B cell (primary cell): ENCODE measurements at regions not wholly inside any gene's neighbourhood (a gene's known extent, or its start where the extent isn't known, plus 50 kb on each side); places are given as distances from the start of the nearest gene placed in this dataset.

Experiments used
- ATAC-seq: fragments of 200-7000 bp; cut with Tn5 transposase; one replicate; pipeline ENCODE4 v1.10.0; 2021; ENCODE audit warnings: low read depth, mild to moderate bottlenecking, moderate number of reproducible peaks, moderate library complexity
- CTCF ChIA-PET: fragments of 350-600 bp; sonication (Branson Sonifier 250); formaldehyde crosslinking; loops from one replicate; lab custom pipeline; 2021; ENCODE audit warnings: antibody characterized with exemption, inconsistent platforms; lab: Charles Lee
- POLR2A ChIA-PET: fragments of 350-600 bp; sonication (Branson Sonifier 250); formaldehyde crosslinking; loops from one replicate; lab custom pipeline; 2021; ENCODE audit warnings: antibody characterized with exemption; lab: Charles Lee
- DNase-seq: peaks from one replicate; pipeline ENCODE4 v3.0.0; 2013
- H2AFZ ChIP-seq: 2 replicates; pipeline ENCODE4 v1.6.1; 2012; ENCODE audit warnings: mild to moderate bottlenecking, low read depth, low read length; ENCODE audit not compliant: insufficient read depth, poor library complexity, severe bottlenecking
- H3K27ac ChIP-seq, 2 donors: 1 replicate in 1 of 2; 2 replicates in 1 of 2; pipeline ENCODE4 v1.5.1; 2012 to 2013; ENCODE audit warnings: low read length in 2 of 2, mild to moderate bottlenecking in 2 of 2, moderate library complexity in 1 of 2
- H3K27me3 ChIP-seq, 4 experiments: fragments of 200-600 bp in 1 of 4; sonication (generic) in 1 of 4; replicated peaks in 1 of 4; 1 replicate in 2 of 4; 2 replicates in 2 of 4; pipeline versions ENCODE4 v1.6.1 to v1.7.0; 2013 to 2016; ENCODE audit warnings: low read length in 3 of 4, mild to moderate bottlenecking in 2 of 4, mixed read lengths in 1 of 4, moderate library complexity in 1 of 4; ENCODE audit not compliant: insufficient read depth in 4 of 4, control insufficient read depth in 3 of 4; ENCODE audit errors: control extremely low read depth in 1 of 4
- H3K36me3 ChIP-seq, 2 experiments: replicated peaks in 1 of 2; 1 replicate in 1 of 2; 2 replicates in 1 of 2; pipeline versions ENCODE4 v1.6.1 to v1.7.1; 2013; ENCODE audit warnings: low read length in 1 of 2; ENCODE audit not compliant: insufficient read depth in 2 of 2, control insufficient read depth in 1 of 2; ENCODE audit errors: control extremely low read depth in 1 of 2, extremely low read depth in 1 of 2
- H3K4me1 ChIP-seq, 2 donors: fragments of 200-600 bp in 1 of 2; sonication (generic) in 1 of 2; 1 replicate in 1 of 2; 2 replicates in 1 of 2; pipeline versions ENCODE4 v1.5.1 to v1.6.1; 2013 to 2017; ENCODE audit warnings: low read length in 2 of 2; ENCODE audit not compliant: control insufficient read depth in 2 of 2, insufficient read depth in 2 of 2
- H3K4me2 ChIP-seq: replicated peaks from 2 replicates; pipeline ENCODE3; 2012; ENCODE audit warnings: mild to moderate bottlenecking, low read depth, low read length; ENCODE audit not compliant: poor library complexity, severe bottlenecking
- H3K4me3 ChIP-seq, 5 experiments: fragments of 200-600 bp in 1 of 5; sonication (generic) in 1 of 5; 1 replicate in 3 of 5; 2 replicates in 2 of 5; pipeline versions ENCODE4 v1.5.1 to v1.7.0; 2011 to 2016; ENCODE audit warnings: low read length in 4 of 5, mild to moderate bottlenecking in 4 of 5, low read depth in 2 of 5, control low read depth in 1 of 5, moderate library complexity in 1 of 5; ENCODE audit not compliant: insufficient read depth in 1 of 5; ENCODE audit errors: control extremely low read depth in 1 of 5, extremely low read depth in 1 of 5
- H3K79me2 ChIP-seq: fragments of 200-600 bp; sonication (generic); one replicate; pipeline ENCODE4 v1.6.0; 2016; ENCODE audit warnings: low read length; ENCODE audit not compliant: control insufficient read depth, insufficient read depth
- H3K9ac ChIP-seq: fragments of 200-600 bp; sonication (generic); 2 replicates; pipeline ENCODE4 v1.6.1; 2017; ENCODE audit warnings: mild to moderate bottlenecking, low read length, moderate library complexity
- H3K9me3 ChIP-seq, 3 donors: one replicate each; pipeline versions ENCODE4 v1.6.1 to v1.7.1; 2013; ENCODE audit warnings: low read length in 2 of 3; ENCODE audit not compliant: control insufficient read depth in 2 of 3, insufficient read depth in 1 of 3; ENCODE audit errors: control extremely low read depth in 1 of 3
- H4K20me1 ChIP-seq: 2 replicates; pipeline ENCODE4 v1.6.0; 2012; ENCODE audit warnings: mild to moderate bottlenecking, low read length; ENCODE audit not compliant: insufficient read depth, control insufficient read depth, poor library complexity, severe bottlenecking
- H3K27ac Mint-ChIP-seq: one replicate; pipeline ENCODE4 v1.8.0; 2021; ENCODE audit warnings: mixed read lengths
- H3K27me3 Mint-ChIP-seq: one replicate; pipeline ENCODE4 v1.8.0; 2021; ENCODE audit warnings: mixed read lengths
- H3K4me1 Mint-ChIP-seq: one replicate; pipeline ENCODE4 v1.8.0; 2021; ENCODE audit warnings: mixed read lengths
- H3K4me3 Mint-ChIP-seq: one replicate; pipeline ENCODE4 v1.8.0; 2021; ENCODE audit warnings: mixed read lengths
- H3K9me3 Mint-ChIP-seq: one replicate; pipeline ENCODE4 v1.8.0; 2022; ENCODE audit warnings: mixed read lengths; ENCODE audit not compliant: insufficient read depth
- CTCF ChIP-seq: fragments of 200-600 bp; IDR thresholded peaks from one replicate; pipeline ENCODE4 v1.8.0; 2022; ENCODE audit warnings: antibody characterized with exemption, mild to moderate bottlenecking
- EZH2 ChIP-seq: IDR thresholded peaks from 2 replicates; pipeline ENCODE4 v1.6.1; 2012; ENCODE audit warnings: borderline replicate concordance, low read depth, mild to moderate bottlenecking, moderate library complexity, low read length; ENCODE audit not compliant: insufficient read depth, poor library complexity, severe bottlenecking
- WGBS: methylation state at CpG from one replicate; pipeline ENCODE4 v1.1.5; 2013; ENCODE audit warnings: missing lambda C conversion rate; ENCODE audit not compliant: insufficient coverage; 5-methylcytosine and 5-hydroxymethylcytosine counted together
- intact Hi-C: fragments of 100-400 bp; cut with micrococcal nuclease; formaldehyde crosslinking; loops from one replicate; pipeline ENCODE4 v1.10.0; 2022

GRCh38 chr2:103792042-103792441 lies 1030.2 kb downstream of the TMEM182 start:
- Histone ChIP-seq H3K79me2 (no peaks in the 10 kb centered on the region), H3K9ac (no peak overlapping the region), H3K4me1 (no peaks in the 10 kb centered on the region), H3K4me3 (no peak overlapping the region), H3K9me3 (peaks cover 0 to 8% (median 0%) of the 10 kb centered on the region in 3 donors), H3K36me3 (no peaks in the 10 kb centered on the region), H3K27me3 (no peaks in the 10 kb centered on the region), H2AFZ (no peak overlapping the region), H3K27ac (no peak overlapping the region), H3K4me2 (no peak overlapping the region), H4K20me1 (no peaks in the 10 kb centered on the region)
- CTCF ChIA-PET, result no interaction called here
- H3K27me3 Mint-ChIP-seq, result no peaks in the 10 kb centered on the region
- H3K4me1 Mint-ChIP-seq, result no peaks in the 10 kb centered on the region
- H3K9me3 Mint-ChIP-seq, result no peaks in the 10 kb centered on the region
- no peak overlapping the region for H3K4me3 Mint-ChIP-seq
- TF ChIP-seq CTCF (no peak), EZH2 (no peak)
- POLR2A ChIA-PET, result no interaction called here
- no peak for ATAC-seq
- 22% methylated on average over 4 of the region's 5 CpGs for WGBS
- intact Hi-C loops, result no loop called here
- DNase-seq, result no peak
- H3K27ac Mint-ChIP-seq, result no peak overlapping the region

GRCh38 chr2:103798291-103798690 lies 1036.5 kb downstream of the TMEM182 start:
- ChIA-PET CTCF (no interaction called here), POLR2A (no interaction called here)
- H3K27me3 Mint-ChIP-seq, result no peaks in the 10 kb centered on the region
- Histone ChIP-seq H4K20me1 (no peaks in the 10 kb centered on the region), H3K79me2 (no peaks in the 10 kb centered on the region), H3K9me3 (peaks cover 0 to 8% (median 0%) of the 10 kb centered on the region in 3 donors), H3K27me3 (no peaks in the 10 kb centered on the region), H3K36me3 (no peaks in the 10 kb centered on the region), H3K4me3 (no peak overlapping the region), H3K9ac (no peak overlapping the region), H2AFZ (no peak overlapping the region), H3K4me2 (no peak overlapping the region), H3K27ac (no peak overlapping the region), H3K4me1 (no peaks in the 10 kb centered on the region)
- WGBS, result no CpG with 5 or more reads among the region's 1 CpG
- intact Hi-C loops, result no loop called here
- no peaks in the 10 kb centered on the region for H3K9me3 Mint-ChIP-seq
- no peaks in the 10 kb centered on the region for H3K4me1 Mint-ChIP-seq
- DNase-seq (no peak), ATAC-seq (no peak)
- no peak overlapping the region for H3K4me3 Mint-ChIP-seq
- TF ChIP-seq EZH2, result no peak
- no peak for TF ChIP-seq CTCF
- no peak overlapping the region for H3K27ac Mint-ChIP-seq
